ENCODE measurements at regions not wholly inside any gene's neighbourhood (a gene's known extent, or its start where the extent isn't known, plus 50 kb on each side); places are given as distances from the start of the nearest gene placed in this dataset.

GRCh38 chr13:99892866-99893504, 78.6 kb downstream of the ZIC5 start:
- no peak for DNase-seq

GRCh38 chr13:99892196-99892613, 79.4 kb downstream of the ZIC5 start:
- no peak for DNase-seq

- no peak for DNase-seq
Measured at GRCh38 chr13:99886706-99887105, 84.9 kb downstream of the ZIC5 start.

GRCh38 chr13:99884913-99885312, 86.7 kb downstream of the ZIC5 start:
- DNase-seq = no peak

- no peak for DNase-seq
Measured at GRCh38 chr13:99883805-99884204, 87.8 kb downstream of the ZIC5 start.

- no peak for DNase-seq
Measured at GRCh38 chr13:99878921-99879610, 92.5 kb downstream of the ZIC5 start.

- DNase-seq = no peak
Measured at GRCh38 chr13:99876651-99877050, 94.9 kb downstream of the ZIC5 start.

GRCh38 chr13:99875391-99875790, 96.2 kb downstream of the ZIC5 start:
- DNase-seq = no peak

GRCh38 chr13:99873832-99874430, 97.6 kb downstream of the ZIC5 start:
- DNase-seq = no peak

- no peak for DNase-seq
Measured at GRCh38 chr13:99873141-99873540, 98.4 kb downstream of the ZIC5 start.

- no peak for DNase-seq
Measured at GRCh38 chr13:99871249-99871898, 100.2 kb downstream of the ZIC5 start.

GRCh38 chr13:99870541-99870940, 101.0 kb downstream of the ZIC5 start:
- DNase-seq = no peak

- DNase-seq = no peak
Measured at GRCh38 chr13:99869830-99870229, 101.7 kb downstream of the ZIC5 start.

GRCh38 chr13:99868767-99869166, 102.8 kb downstream of the ZIC5 start:
- DNase-seq = no peak

- no peak for DNase-seq
Measured at GRCh38 chr13:99867535-99868257, 103.9 kb downstream of the ZIC5 start.

GRCh38 chr13:99866781-99867180, 104.8 kb downstream of the ZIC5 start:
- DNase-seq = no peak

- no peak for DNase-seq
Measured at GRCh38 chr13:99865420-99865930, 106.1 kb downstream of the ZIC5 start.

GRCh38 chr13:99864627-99864990, 107.0 kb downstream of the ZIC5 start:
- no peak for DNase-seq

GRCh38 chr13:99863789-99864626, 107.6 kb downstream of the ZIC5 start:
- no peak for DNase-seq

GRCh38 chr13:99862244-99862643, 109.3 kb downstream of the ZIC5 start:
- DNase-seq = no peak

- DNase-seq = no peak
Measured at GRCh38 chr13:99861771-99862170, 109.8 kb downstream of the ZIC5 start.

- no peak for DNase-seq
Measured at GRCh38 chr13:99860745-99861144, 110.8 kb downstream of the ZIC5 start.

Measured in activated effector memory CD4-positive, alpha-beta T cell treated with anti-CD3 and anti-CD28 coated beads, Interleukin-2, amount 50 U/mL, for 16 hours (primary cell).